ENCODE measurements at regions not wholly inside any gene's neighbourhood (a gene's known extent, or its start where the extent isn't known, plus 50 kb on each side); places are given as distances from the start of the nearest gene placed in this dataset.
A peak's percentile ranks its signal among the peaks of the same experiment; 100 is the strongest.

- peak overlapping the region; percentile 94 for H3K27ac Mint-ChIP-seq (ENCODE audit: unreplicated experiment)
- H3K4me1 Mint-ChIP-seq (ENCODE audit: low read depth, unreplicated experiment), result peaks cover 59% of the 10 kb centered on the region
- Histone ChIP-seq H3K4me3 (ENCODE audit: insufficient read depth, low read depth, low read length) (no peak overlapping the region), H3K79me2 (ENCODE audit: insufficient read depth, low read length) (no peaks in the 10 kb centered on the region), H3K9me3 (ENCODE audit: insufficient read depth, low read depth, low read length) (no peaks in the 10 kb centered on the region), H4K20me1 (ENCODE audit: insufficient read depth, low read length) (no peaks in the 10 kb centered on the region), H3K36me3 (ENCODE audit: insufficient read depth, low read length) (no peaks in the 10 kb centered on the region), H3K9ac (ENCODE audit: low read length) (peak overlapping the region; percentile 83), H3K4me1 (ENCODE audit: insufficient read depth, low read length) (peaks cover 71% of the 10 kb centered on the region), H3K27ac (ENCODE audit: low read depth, low read length) (peak overlapping the region; percentile 95), H3K4me2 (ENCODE audit: low read length) (peak overlapping the region; percentile 77), H3K27me3 (ENCODE audit: insufficient read depth, low read length) (no peaks in the 10 kb centered on the region), H2AFZ (ENCODE audit: low read depth, low read length) (no peak overlapping the region)
- peaks cover 4% of the 10 kb centered on the region for H3K9me3 Mint-ChIP-seq (ENCODE audit: unreplicated experiment)
- DNase-seq (ENCODE audit: low read depth) (no peak), FAIRE-seq (no peak)
- no peaks in the 10 kb centered on the region for H3K27me3 Mint-ChIP-seq (ENCODE audit: low read depth, unreplicated experiment)
- H3K36me3 Mint-ChIP-seq (ENCODE audit: low read depth, unreplicated experiment), result peaks cover 7% of the 10 kb centered on the region
- peak overlapping the region; percentile 64 for H3K4me3 Mint-ChIP-seq (ENCODE audit: unreplicated experiment)
- TF ChIP-seq CTCF (IDR thresholded peaks at IDR 0.05; ENCODE audit: insufficient read depth, low read depth, low read length) (no peak), EZH2 (IDR thresholded peaks at IDR 0.05; ENCODE audit: insufficient read depth, low read length) (no peak)
These were observed 115.2 kb upstream of the NCOR2 start for GRCh38 chr12:124682425-124683151.

DNA sequence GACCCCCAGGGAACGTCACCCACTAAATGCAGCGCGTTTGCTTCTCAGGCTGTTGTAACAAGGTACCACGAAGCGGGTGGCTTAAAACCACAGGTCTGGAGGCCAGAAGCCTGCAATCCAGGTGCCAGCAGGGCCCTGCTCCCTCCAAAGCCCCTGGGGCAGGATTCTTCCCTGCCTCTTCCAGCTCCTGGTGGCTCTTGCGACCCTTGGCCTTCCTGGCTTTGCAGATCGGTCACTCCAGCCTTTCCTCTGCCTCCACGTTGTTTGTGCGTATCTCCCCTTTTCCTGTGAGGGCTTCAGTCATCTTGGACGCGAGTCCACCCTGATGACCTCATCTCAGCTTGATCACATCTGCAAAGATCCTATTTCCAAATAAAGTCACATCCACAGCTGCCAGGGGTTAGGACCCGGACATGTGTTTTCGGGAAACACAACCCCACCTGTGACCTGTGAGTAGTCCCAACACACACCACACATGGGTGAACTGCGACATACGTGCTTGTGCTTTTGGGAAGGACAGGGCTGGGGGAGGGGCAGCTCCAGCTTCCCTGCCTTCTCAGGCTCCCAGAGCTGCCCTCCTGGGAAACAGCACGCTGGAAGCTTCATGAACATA lies 114.5 kb upstream of the NCOR2 start:
- Histone ChIP-seq H3K4me1 (ENCODE audit: insufficient read depth, low read length) (peaks cover 67% of the 10 kb centered on the region), H3K27me3 (ENCODE audit: insufficient read depth, low read length) (no peaks in the 10 kb centered on the region), H2AFZ (ENCODE audit: low read depth, low read length) (peak overlapping the region; percentile 43), H3K9me3 (ENCODE audit: insufficient read depth, low read depth, low read length) (no peaks in the 10 kb centered on the region), H3K4me2 (ENCODE audit: low read length) (peak overlapping the region; percentile 77), H3K36me3 (ENCODE audit: insufficient read depth, low read length) (no peaks in the 10 kb centered on the region), H3K79me2 (ENCODE audit: insufficient read depth, low read length) (no peaks in the 10 kb centered on the region), H3K4me3 (ENCODE audit: insufficient read depth, low read depth, low read length) (peak overlapping the region; percentile 4), H4K20me1 (ENCODE audit: insufficient read depth, low read length) (no peaks in the 10 kb centered on the region), H3K27ac (ENCODE audit: low read depth, low read length) (peak overlapping the region; percentile 95), H3K9ac (ENCODE audit: low read length) (peak overlapping the region; percentile 83)
- FAIRE-seq (peak; percentile 32), DNase-seq (ENCODE audit: low read depth) (peak; percentile 82)
- Mint-ChIP-seq H3K4me3 (ENCODE audit: unreplicated experiment) (no peak overlapping the region), H3K4me1 (ENCODE audit: low read depth, unreplicated experiment) (peaks cover 52% of the 10 kb centered on the region), H3K27ac (ENCODE audit: unreplicated experiment) (peak overlapping the region; percentile 94), H3K9me3 (ENCODE audit: unreplicated experiment) (peaks cover 4% of the 10 kb centered on the region), H3K36me3 (ENCODE audit: low read depth, unreplicated experiment) (peaks cover 7% of the 10 kb centered on the region), H3K27me3 (ENCODE audit: low read depth, unreplicated experiment) (no peaks in the 10 kb centered on the region)
- TF ChIP-seq EZH2 (IDR thresholded peaks at IDR 0.05; ENCODE audit: insufficient read depth, low read length) (no peak), CTCF (IDR thresholded peaks at IDR 0.05; ENCODE audit: insufficient read depth, low read depth, low read length) (no peak)
